ENCODE measurements at regions not wholly inside any gene's neighbourhood (a gene's known extent, or its start where the extent isn't known, plus 50 kb on each side); places are given as distances from the start of the nearest gene placed in this dataset.

GRCh38 chr7:27299861-27300260 is 57.3 kb downstream of the EVX1 start:
- no peak for FAIRE-seq
- no peak for DNase-seq (ENCODE audit: insufficient read length, low spot score)

GRCh38 chr7:27300421-27300820 is 57.8 kb downstream of the EVX1 start:
- DNase-seq (ENCODE audit: insufficient read length, low spot score) (no peak), FAIRE-seq (no peak)

GRCh38 chr7:27302590-27302989 is 60.0 kb downstream of the EVX1 start:
- FAIRE-seq (no peak), DNase-seq (ENCODE audit: insufficient read length, low spot score) (no peak)

GRCh38 chr7:27303026-27303425 is 60.4 kb downstream of the EVX1 start:
- no peak for FAIRE-seq
- DNase-seq (ENCODE audit: insufficient read length, low spot score) = no peak

- FAIRE-seq (no peak), DNase-seq (ENCODE audit: insufficient read length, low spot score) (no peak)
These were observed 63.3 kb downstream of the EVX1 start for GRCh38 chr7:27305854-27306253.

- no peak for FAIRE-seq
- no peak for DNase-seq (ENCODE audit: insufficient read length, low spot score)
These were observed 70.2 kb downstream of the EVX1 start for GRCh38 chr7:27312820-27313219.

GRCh38 chr7:27314111-27314510 is 71.5 kb downstream of the EVX1 start:
- DNase-seq (ENCODE audit: insufficient read length, low spot score) (no peak), FAIRE-seq (no peak)

GRCh38 chr7:27315066-27315465 is 72.5 kb downstream of the EVX1 start:
- FAIRE-seq = no peak
- no peak for DNase-seq (ENCODE audit: insufficient read length, low spot score)

- FAIRE-seq = no peak
- DNase-seq (ENCODE audit: insufficient read length, low spot score) = no peak
These were observed 73.7 kb downstream of the EVX1 start for GRCh38 chr7:27316311-27316710.

GRCh38 chr7:27324246-27324645 is 81.6 kb downstream of the EVX1 start:
- DNase-seq (ENCODE audit: insufficient read length, low spot score) (no peak), FAIRE-seq (no peak)

GRCh38 chr7:27329909-27330308 is 87.3 kb downstream of the EVX1 start:
- no peak for FAIRE-seq

GRCh38 chr7:27339478-27339877 is 96.9 kb downstream of the EVX1 start:
- DNase-seq (ENCODE audit: insufficient read length, low spot score) (no peak), FAIRE-seq (peak; percentile 4)

More at GRCh38 chr7:27329909-27330308, 87.3 kb downstream of the EVX1 start:
- no peak for DNase-seq (ENCODE audit: insufficient read length, low spot score)

- no peak for DNase-seq (ENCODE audit: insufficient read length, low spot score)
- no peak for FAIRE-seq
These were observed 101.9 kb downstream of the EVX1 start for GRCh38 chr7:27344471-27344870.

GRCh38 chr7:27345164-27345887 is 102.7 kb downstream of the EVX1 start:
- FAIRE-seq = no peak
- DNase-seq (ENCODE audit: insufficient read length, low spot score) = no peak

- FAIRE-seq = peak; percentile 52
- DNase-seq (ENCODE audit: insufficient read length, low spot score) = no peak
These were observed 103.4 kb downstream of the EVX1 start for GRCh38 chr7:27345997-27346396.

GRCh38 chr7:27346531-27347275 is 104.1 kb downstream of the EVX1 start:
- FAIRE-seq = no peak
- peak; percentile 76 for DNase-seq (ENCODE audit: insufficient read length, low spot score)

- FAIRE-seq = no peak
- no peak for DNase-seq (ENCODE audit: insufficient read length, low spot score)
These were observed 104.7 kb downstream of the EVX1 start for GRCh38 chr7:27347276-27347640.

GRCh38 chr7:27349621-27350020 is 107.0 kb downstream of the EVX1 start:
- no peak for FAIRE-seq
- DNase-seq (ENCODE audit: insufficient read length, low spot score) = no peak

- FAIRE-seq = peak; percentile 13
- DNase-seq (ENCODE audit: insufficient read length, low spot score) = no peak
These were observed 108.5 kb downstream of the EVX1 start for GRCh38 chr7:27351137-27351536.

- FAIRE-seq (no peak), DNase-seq (ENCODE audit: insufficient read length, low spot score) (no peak)
These were observed 109.2 kb downstream of the EVX1 start for GRCh38 chr7:27351786-27352185.

- FAIRE-seq (no peak), DNase-seq (ENCODE audit: insufficient read length, low spot score) (no peak)
These were observed 116.9 kb downstream of the EVX1 start for GRCh38 chr7:27359181-27360125.
